NCI-H345 treated with DMSO at 0.1 percent for 48 hours (cell line): ENCODE measurements at regions not wholly inside any gene's neighbourhood (a gene's known extent, or its start where the extent isn't known, plus 50 kb on each side); places are given as distances from the start of the nearest gene placed in this dataset.

Experiments
- DNase-seq: peaks from one replicate; lab custom pipeline; 2025; ENCODE audit not compliant: unreplicated experiment; lab: John Stamatoyannopoulos, UW

GRCh38 chr17:65370669-65371131, 190.7 kb downstream of the AXIN2 start:
- no peak for DNase-seq

- no peak for DNase-seq
These were observed 193.1 kb downstream of the AXIN2 start for GRCh38 chr17:65368341-65368740.

- no peak for DNase-seq
These were observed 195.2 kb downstream of the AXIN2 start for GRCh38 chr17:65366102-65366844.

GRCh38 chr17:65365169-65365568, 196.3 kb downstream of the AXIN2 start:
- DNase-seq = no peak

- DNase-seq = no peak
These were observed 197.0 kb downstream of the AXIN2 start for GRCh38 chr17:65364438-65364837.

- no peak for DNase-seq
These were observed 198.6 kb downstream of the AXIN2 start for GRCh38 chr17:65362826-65363225.

GRCh38 chr17:65360961-65361552, 200.4 kb downstream of the AXIN2 start:
- no peak for DNase-seq

GRCh38 chr17:65359016-65359415, 202.4 kb downstream of the AXIN2 start:
- no peak for DNase-seq

- no peak for DNase-seq
These were observed 204.9 kb downstream of the AXIN2 start for GRCh38 chr17:65356536-65356935.

- DNase-seq = no peak
These were observed 206.2 kb downstream of the AXIN2 start for GRCh38 chr17:65355246-65355645.

GRCh38 chr17:65349916-65350315, 211.5 kb downstream of the AXIN2 start:
- DNase-seq = no peak

- DNase-seq = no peak
These were observed 209.0 kb downstream of the RGS9 start for GRCh38 chr17:65346166-65346565.

- no peak for DNase-seq
These were observed 208.3 kb downstream of the RGS9 start for GRCh38 chr17:65345261-65346005.

- no peak for DNase-seq
These were observed 203.2 kb downstream of the RGS9 start for GRCh38 chr17:65340401-65340800.

- DNase-seq = no peak
These were observed 197.2 kb downstream of the RGS9 start for GRCh38 chr17:65334406-65334805.

GRCh38 chr17:65332779-65333178, 195.6 kb downstream of the RGS9 start:
- DNase-seq = no peak

GRCh38 chr17:65332375-65332774, 195.2 kb downstream of the RGS9 start:
- no peak for DNase-seq

- no peak for DNase-seq
These were observed 191.4 kb downstream of the RGS9 start for GRCh38 chr17:65328567-65328966.

GRCh38 chr17:65324611-65325342, 187.6 kb downstream of the RGS9 start:
- no peak for DNase-seq

GRCh38 chr17:65323049-65323448, 185.9 kb downstream of the RGS9 start:
- DNase-seq = no peak

GRCh38 chr17:65320820-65321219, 183.7 kb downstream of the RGS9 start:
- no peak for DNase-seq
